Osteoblast (primary cell): ENCODE measurements at regions not wholly inside any gene's neighbourhood (a gene's known extent, or its start where the extent isn't known, plus 50 kb on each side); places are given as distances from the start of the nearest gene placed in this dataset.

Experiments used
- DNase-seq: peaks from one replicate; pipeline ENCODE4 v3.0.0; 2011; ENCODE audit warnings: low spot score, mixed read lengths; ENCODE audit not compliant: insufficient read length; ENCODE audit errors: missing footprints
- H2AFZ ChIP-seq: 2 replicates; pipeline ENCODE4 v1.6.0; 2011; ENCODE audit warnings: mild to moderate bottlenecking, low read length
- H3K27ac ChIP-seq: 2 replicates; pipeline ENCODE4 v1.5.1; 2011; ENCODE audit warnings: mild to moderate bottlenecking, low read depth, low read length, moderate library complexity
- H3K27me3 ChIP-seq: 2 replicates; pipeline ENCODE4 v1.6.0; 2012; ENCODE audit warnings: mild to moderate bottlenecking, control low read depth, inconsistent platforms, low read length, moderate library complexity; ENCODE audit not compliant: insufficient read depth
- H3K36me3 ChIP-seq: 2 replicates; pipeline ENCODE4 v1.5.1; 2011; ENCODE audit warnings: mild to moderate bottlenecking, low read length, control low read depth, moderate library complexity; ENCODE audit not compliant: insufficient read depth
- H3K4me1 ChIP-seq: 2 replicates; pipeline ENCODE4 v1.5.1; 2011; ENCODE audit warnings: mild to moderate bottlenecking, low read length, control low read depth, moderate library complexity; ENCODE audit not compliant: insufficient read depth
- H3K4me2 ChIP-seq: 2 replicates; pipeline ENCODE4 v1.6.0; 2011; ENCODE audit warnings: mild to moderate bottlenecking, low read length; ENCODE audit not compliant: insufficient read depth
- H3K4me3 ChIP-seq: fragments of 200-600 bp; sonication (generic); 3 replicates; pipeline ENCODE4 v1.5.1; 2012; ENCODE audit warnings: mild to moderate bottlenecking, low read length, inconsistent platforms; ENCODE audit not compliant: insufficient read depth
- H3K79me2 ChIP-seq: 2 replicates; pipeline ENCODE4 v1.6.0; 2012; ENCODE audit warnings: mild to moderate bottlenecking, low read length, control low read depth, inconsistent platforms; ENCODE audit not compliant: insufficient read depth
- H3K9me3 ChIP-seq: 2 replicates; pipeline ENCODE4 v1.5.1; 2011; ENCODE audit warnings: low read depth, low read length, control low read depth
- H4K20me1 ChIP-seq: 2 replicates; pipeline ENCODE4 v1.6.0; 2012; ENCODE audit warnings: mild to moderate bottlenecking, low read length, control low read depth; ENCODE audit not compliant: insufficient read depth
- TF ChIP-seq, protein P1 (sequence below): IDR thresholded peaks from 2 replicates; pipeline ENCODE4 v1.5.1; 2011; ENCODE audit warnings: mild to moderate bottlenecking, low read depth, low read length, moderate library complexity; ENCODE audit errors: extremely low read depth

DNA sequence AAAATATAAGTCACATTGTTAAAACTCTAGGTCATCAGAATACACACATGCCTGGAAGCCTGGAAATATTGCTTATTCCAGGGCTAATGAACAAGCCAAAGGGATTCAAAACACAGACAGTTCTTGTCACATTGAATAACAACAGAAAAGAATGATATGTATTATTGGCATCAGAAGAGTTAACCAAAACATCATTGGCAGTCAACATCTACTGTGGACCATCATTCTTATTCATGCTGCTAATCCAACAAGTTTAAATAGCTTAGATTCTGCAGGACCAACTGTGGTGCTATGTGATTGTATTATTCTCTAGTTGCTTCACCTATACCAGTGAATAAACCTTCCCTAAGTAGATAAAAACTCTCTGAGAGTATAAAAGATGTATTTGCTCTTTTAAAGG, 198.3 kb downstream of the NEBL start:
- TF ChIP-seq, protein P1, sequence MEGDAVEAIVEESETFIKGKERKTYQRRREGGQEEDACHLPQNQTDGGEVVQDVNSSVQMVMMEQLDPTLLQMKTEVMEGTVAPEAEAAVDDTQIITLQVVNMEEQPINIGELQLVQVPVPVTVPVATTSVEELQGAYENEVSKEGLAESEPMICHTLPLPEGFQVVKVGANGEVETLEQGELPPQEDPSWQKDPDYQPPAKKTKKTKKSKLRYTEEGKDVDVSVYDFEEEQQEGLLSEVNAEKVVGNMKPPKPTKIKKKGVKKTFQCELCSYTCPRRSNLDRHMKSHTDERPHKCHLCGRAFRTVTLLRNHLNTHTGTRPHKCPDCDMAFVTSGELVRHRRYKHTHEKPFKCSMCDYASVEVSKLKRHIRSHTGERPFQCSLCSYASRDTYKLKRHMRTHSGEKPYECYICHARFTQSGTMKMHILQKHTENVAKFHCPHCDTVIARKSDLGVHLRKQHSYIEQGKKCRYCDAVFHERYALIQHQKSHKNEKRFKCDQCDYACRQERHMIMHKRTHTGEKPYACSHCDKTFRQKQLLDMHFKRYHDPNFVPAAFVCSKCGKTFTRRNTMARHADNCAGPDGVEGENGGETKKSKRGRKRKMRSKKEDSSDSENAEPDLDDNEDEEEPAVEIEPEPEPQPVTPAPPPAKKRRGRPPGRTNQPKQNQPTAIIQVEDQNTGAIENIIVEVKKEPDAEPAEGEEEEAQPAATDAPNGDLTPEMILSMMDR, result no peak

DNA sequence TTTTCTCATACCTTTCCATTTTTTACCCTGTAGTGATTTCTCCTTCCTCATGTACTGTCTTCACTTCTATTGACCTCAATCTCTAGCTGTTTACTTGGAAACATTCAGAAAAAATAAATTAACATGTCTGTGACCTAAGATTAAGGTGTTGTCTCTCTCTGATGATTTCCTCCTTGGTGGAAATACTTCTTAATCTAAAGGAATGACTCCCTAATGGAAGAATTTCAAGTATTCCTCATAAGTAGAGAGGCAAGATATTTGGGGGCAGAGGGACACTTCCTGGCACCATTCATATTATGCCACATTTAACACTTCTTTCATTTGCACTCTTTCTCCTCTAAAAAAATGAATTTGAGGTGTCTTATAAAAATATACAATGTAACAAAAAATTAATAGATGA, 202.8 kb downstream of the NEBL start:
- H3K27ac ChIP-seq, result no peak overlapping the region
- H3K4me2 ChIP-seq, result no peak overlapping the region
- H3K4me1 ChIP-seq, result no peaks in the 10 kb centered on the region
- H3K36me3 ChIP-seq, result no peaks in the 10 kb centered on the region
- H2AFZ ChIP-seq, result no peak overlapping the region
- TF ChIP-seq, protein P1, result no peak
- DNase-seq, result no peak
- H3K9me3 ChIP-seq, result no peaks in the 10 kb centered on the region
- H3K27me3 ChIP-seq, result no peaks in the 10 kb centered on the region
- no peak overlapping the region for H3K4me3 ChIP-seq
- H3K79me2 ChIP-seq, result no peaks in the 10 kb centered on the region
- H4K20me1 ChIP-seq, result no peaks in the 10 kb centered on the region

More for the DNA sequence above, 198.3 kb downstream of the NEBL start:
- no peaks in the 10 kb centered on the region for H3K9me3 ChIP-seq
- no peaks in the 10 kb centered on the region for H4K20me1 ChIP-seq
- DNase-seq, result no peak
- no peak overlapping the region for H3K4me3 ChIP-seq
- H3K4me1 ChIP-seq, result no peaks in the 10 kb centered on the region
- H3K36me3 ChIP-seq, result no peaks in the 10 kb centered on the region
- no peaks in the 10 kb centered on the region for H3K27me3 ChIP-seq
- no peak overlapping the region for H2AFZ ChIP-seq
- H3K27ac ChIP-seq, result no peak overlapping the region
- no peak overlapping the region for H3K4me2 ChIP-seq
- H3K79me2 ChIP-seq, result no peaks in the 10 kb centered on the region

DNA sequence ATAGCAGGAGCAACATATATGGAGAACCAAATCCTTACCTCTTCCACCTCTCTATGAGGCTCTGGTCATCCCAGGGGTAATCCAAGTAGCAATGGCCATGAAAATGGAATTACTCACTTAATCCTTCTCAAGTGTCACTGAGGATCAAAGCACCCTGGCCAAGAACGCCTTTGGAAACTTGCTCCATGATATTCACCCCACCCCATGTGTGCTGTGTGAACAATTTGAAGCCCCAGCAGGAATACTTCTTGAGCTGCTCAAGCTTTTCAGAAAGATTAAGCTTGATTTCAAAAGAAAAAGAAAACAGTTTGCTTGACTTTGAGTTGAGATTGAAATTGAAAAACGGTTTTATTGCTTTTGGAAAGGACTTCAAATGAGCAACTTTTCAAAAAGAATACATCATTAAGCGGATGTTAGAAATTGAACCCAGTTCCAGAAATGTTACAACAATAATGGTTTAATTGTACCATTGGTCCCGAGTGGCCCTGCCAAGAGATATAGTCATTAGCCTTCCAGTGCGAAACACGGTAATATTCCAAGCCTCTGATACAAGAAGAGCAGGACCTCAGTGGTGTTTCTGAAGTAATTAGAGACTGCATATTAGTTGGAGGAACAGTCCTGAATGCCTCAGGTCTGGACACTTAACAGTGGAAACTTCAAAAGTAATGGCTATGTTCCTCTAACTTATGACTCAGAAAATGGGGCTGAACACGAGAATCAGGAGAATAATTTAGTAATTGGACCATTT, 208.1 kb downstream of the NEBL start:
- no peaks in the 10 kb centered on the region for H4K20me1 ChIP-seq
- H3K9me3 ChIP-seq, result no peaks in the 10 kb centered on the region
- no peak overlapping the region for H2AFZ ChIP-seq
- no peak for DNase-seq
- H3K27me3 ChIP-seq, result no peaks in the 10 kb centered on the region
- TF ChIP-seq, protein P1, result no peak
- H3K4me1 ChIP-seq, result no peaks in the 10 kb centered on the region
- H3K79me2 ChIP-seq, result no peaks in the 10 kb centered on the region
- H3K4me2 ChIP-seq, result no peak overlapping the region
- H3K4me3 ChIP-seq, result no peak overlapping the region
- H3K36me3 ChIP-seq, result no peaks in the 10 kb centered on the region
- no peak overlapping the region for H3K27ac ChIP-seq

DNA sequence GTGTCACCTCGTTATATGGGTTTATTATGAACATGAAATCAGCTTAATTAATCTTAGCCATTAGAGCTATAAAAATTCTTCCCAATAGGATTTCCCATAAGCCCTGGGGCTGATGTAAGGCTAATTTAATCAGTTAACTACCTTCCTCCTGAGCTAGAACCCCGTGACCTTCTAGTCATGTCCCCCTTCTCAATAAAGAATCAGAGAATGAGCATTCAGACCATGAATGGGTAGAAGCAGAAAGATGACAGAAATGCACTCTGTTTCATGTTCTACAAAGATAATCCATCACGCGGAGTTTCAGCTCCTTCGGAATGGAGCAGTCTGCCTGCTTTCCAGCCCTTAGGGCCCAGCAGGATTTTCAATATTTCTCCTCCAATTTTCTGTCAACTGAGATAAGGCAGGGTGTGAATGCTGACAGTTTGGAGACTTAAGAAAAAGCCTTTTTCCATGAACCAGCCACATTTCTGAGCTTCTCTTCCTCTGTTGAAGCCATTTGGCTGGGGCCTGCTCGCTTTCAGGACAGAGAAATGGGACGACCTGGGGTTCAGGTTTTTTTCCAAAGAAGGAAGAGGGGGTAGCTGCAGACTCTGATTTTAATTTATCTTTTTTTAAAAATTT, 211.0 kb downstream of the NEBL start:
- H4K20me1 ChIP-seq, result no peaks in the 10 kb centered on the region
- H3K36me3 ChIP-seq, result no peaks in the 10 kb centered on the region
- H3K9me3 ChIP-seq, result no peaks in the 10 kb centered on the region
- H3K79me2 ChIP-seq, result no peaks in the 10 kb centered on the region
- H3K4me2 ChIP-seq, result no peak overlapping the region
- H2AFZ ChIP-seq, result no peak overlapping the region
- no peak overlapping the region for H3K27ac ChIP-seq
- DNase-seq, result no peak
- TF ChIP-seq, protein P1, result no peak
- no peak overlapping the region for H3K4me3 ChIP-seq
- H3K27me3 ChIP-seq, result no peaks in the 10 kb centered on the region
- no peaks in the 10 kb centered on the region for H3K4me1 ChIP-seq
